GM04503 (cell line): ENCODE measurements at regions not wholly inside any gene's neighbourhood (a gene's known extent, or its start where the extent isn't known, plus 50 kb on each side); places are given as distances from the start of the nearest gene placed in this dataset.
"Not testable (repeated sequence)": the region's sequence is repeated elsewhere in the genome, so short reads cannot be mapped to it uniquely, and the experiment has no call there.

Experiments used
- DNase-seq: peaks from one replicate; pipeline ENCODE4 v3.0.0-alpha.2; 2012; ENCODE audit warnings: low read depth

- DNase-seq, result no peak
Observed at GRCh38 chr10:33655921-33656320, 321.5 kb upstream of the NRP1 start.

- DNase-seq, result no peak
Observed at GRCh38 chr10:33655165-33655815, 320.8 kb upstream of the NRP1 start.

DNA sequence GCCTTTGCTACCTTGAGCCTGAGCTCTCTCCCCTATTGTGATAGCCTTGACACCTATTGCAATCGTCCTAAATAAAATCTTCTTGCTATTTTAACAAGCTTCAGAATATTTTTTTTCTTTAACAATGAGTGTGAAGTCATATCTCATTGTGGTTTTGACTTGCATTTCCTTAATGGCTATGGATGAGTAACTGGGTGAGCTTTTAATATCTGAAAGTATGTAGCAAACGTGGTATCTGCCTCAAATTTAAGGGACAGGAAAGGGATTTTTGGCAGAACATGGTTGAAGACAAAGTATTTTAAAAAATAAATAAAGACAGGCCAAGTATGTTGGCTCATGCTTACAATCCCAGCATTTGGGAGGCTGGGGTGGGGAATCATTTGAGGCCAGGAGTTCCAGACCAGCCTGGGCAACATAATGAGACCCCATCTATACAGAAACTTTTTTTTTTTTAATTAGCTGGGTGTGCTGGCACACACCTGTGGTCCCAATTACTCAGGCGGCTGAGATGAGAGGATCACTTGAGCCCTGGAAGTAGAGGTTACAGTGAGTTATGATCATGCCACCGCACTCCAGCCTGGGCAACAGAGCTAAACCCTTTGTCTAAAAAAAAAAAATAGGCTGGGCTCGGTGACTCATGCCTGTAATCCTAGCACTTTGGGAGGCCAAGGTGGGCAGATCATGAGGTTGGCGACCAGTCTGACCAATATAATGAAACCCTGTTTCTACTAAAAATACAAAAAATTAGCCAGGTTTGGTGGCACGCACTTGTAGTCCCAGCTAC, 319.3 kb upstream of the NRP1 start:
- peak; percentile 83 for DNase-seq

GRCh38 chr10:33652870-33653269, 318.4 kb upstream of the NRP1 start:
- no peak for DNase-seq

DNA sequence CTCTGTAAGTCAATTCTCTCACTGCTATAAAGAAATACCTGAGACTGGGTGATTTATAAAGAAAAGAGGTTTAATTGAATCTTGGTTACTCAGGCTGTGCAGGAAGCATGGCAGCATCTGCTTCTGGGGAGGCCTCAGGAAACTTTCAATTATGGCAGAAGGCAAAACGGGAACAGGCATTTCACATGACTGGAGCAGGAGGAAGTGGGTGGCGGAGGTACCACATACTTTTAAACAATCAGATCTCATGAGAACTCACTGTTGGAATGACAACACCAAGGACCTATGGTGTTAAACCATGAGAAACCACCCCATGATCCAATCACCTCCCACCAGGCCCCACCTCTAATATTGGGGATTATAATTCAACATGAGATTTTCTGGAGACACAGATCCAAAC, 315.7 kb upstream of the NRP1 start:
- not testable (repeated sequence) for DNase-seq

GRCh38 chr10:33643042-33643441, 308.6 kb upstream of the NRP1 start:
- peak; percentile 41 for DNase-seq

DNA sequence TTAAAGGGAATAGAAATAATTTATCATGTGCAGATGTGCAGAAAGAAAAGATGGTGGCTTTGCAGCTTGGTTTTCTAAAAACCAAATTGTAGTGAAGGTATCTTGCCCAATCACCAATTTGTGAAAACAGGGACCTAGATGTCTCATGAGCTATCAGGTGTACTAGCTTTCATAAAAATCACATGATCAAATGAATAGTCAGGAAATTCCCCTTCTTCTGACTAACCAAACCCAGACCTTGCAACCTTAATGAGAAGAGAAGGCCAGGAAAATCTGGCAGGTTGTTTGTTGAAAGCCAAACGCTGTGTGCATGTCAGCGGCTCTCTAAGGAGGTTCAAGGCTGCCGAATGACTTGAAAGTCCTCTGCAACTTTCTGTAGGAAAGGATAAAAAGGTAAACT, 304.4 kb upstream of the NRP1 start:
- no peak for DNase-seq

DNA sequence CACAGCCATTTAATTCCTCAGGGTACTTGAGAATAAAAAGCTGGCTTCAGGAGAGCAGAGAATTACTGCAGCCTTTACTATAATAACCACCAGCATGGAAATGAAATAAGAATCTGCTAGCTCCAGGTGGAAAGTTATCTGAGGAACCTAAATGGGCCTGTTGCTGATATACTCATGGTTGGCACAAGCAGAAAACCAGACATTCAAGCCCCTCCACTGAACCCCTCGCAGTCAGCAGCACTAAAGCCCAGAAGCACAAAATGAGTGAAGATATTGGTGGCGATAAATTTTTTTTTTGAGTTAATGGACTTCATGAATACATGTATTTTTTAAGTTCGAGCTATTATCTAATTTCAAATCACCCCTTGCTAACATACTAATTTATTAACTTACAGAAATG, 303.9 kb upstream of the NRP1 start:
- no peak for DNase-seq

- DNase-seq, result no peak
Observed at GRCh38 chr10:33635967-33636515, 301.6 kb upstream of the NRP1 start.

DNA sequence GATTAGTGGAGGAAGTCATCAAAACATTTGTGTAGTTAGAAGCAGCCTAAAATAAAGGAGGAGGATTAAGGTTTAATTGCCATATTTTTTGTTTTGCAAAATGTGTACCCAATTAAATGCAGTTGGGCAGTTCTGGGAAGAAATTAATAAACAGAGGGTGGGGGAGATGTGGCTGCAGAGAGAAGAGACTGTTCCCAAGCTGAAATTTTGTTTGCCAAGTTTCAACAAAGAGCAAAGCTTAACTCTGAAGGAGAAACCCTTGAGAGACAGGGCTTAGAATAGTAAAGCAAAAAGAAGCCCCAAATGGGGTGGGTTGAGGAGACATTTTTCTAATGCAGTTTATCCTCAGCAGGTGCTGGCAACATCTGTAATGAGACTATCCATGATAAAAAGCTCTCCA, 298.0 kb upstream of the NRP1 start:
- no peak for DNase-seq

DNA sequence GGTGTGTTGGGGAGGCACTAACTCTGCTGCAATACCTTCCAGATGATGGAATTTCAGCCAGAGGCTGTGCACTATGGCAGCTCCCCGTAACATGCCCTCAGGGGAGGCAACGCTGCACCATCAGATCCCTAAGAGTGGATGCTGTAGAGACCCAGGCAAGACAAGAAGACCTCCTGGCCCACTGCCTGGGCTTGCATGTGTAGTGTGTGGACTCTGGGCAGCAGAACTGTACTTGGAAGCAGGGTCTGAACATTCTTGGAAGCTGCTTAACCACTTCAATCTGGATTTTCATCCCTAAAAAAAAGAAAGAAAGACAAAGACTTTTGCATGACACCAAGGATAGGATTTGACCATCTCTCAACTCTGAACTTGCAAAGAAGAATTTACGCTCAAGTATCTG, 297.5 kb upstream of the NRP1 start:
- DNase-seq, result no peak

- no peak for DNase-seq
Observed at GRCh38 chr10:33630761-33631160, 296.3 kb upstream of the NRP1 start.

DNA sequence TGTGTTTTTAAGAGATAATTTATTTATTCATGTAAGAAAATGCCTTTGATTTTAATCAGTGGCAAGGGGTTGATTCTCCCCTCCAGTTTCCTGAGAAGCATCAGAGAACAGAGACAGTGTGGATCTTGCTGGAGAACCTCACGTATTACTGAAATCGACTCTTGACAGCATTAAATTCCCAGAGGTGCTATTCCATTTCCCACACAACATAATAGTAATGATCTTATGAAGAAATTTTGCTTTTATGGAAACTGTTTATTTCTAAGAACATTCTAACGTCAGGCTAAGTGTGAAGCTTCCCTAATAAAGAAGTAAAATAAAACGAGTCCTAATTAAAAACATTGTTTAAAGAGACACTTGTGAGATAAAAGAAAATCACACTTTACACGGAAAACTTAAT, 293.1 kb upstream of the NRP1 start:
- no peak for DNase-seq

DNA sequence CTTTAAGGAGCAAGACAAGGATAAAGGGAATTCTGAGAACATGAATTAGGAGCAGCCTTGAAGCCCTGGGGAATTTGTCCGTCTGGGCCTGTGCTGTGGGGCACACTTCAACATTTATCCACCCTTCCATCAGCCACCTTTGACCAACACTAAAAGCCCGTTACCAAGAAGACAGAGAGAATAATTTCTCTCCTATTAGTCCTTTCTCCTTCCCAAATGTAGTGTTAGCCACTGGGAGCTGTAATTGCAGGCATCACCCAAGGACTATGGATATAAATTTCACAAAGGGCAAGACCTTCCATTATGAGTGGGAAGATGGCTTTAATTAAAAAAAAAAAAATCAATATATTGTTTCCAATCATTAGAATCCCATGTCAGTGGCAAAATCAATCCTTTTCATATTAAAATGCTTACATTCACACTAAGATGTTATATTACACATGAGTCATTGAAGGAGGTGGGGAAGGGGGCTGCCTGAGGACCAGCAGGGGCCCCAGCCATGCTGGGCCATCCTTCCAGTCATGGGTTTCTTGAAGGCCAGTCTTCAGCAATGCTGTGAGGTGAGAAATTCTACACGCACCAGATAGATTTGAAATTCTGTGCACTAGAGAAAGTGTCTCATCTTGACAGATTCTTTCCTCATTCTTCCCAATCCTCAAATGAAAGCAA, 292.5 kb upstream of the NRP1 start:
- DNase-seq, result no peak

DNA sequence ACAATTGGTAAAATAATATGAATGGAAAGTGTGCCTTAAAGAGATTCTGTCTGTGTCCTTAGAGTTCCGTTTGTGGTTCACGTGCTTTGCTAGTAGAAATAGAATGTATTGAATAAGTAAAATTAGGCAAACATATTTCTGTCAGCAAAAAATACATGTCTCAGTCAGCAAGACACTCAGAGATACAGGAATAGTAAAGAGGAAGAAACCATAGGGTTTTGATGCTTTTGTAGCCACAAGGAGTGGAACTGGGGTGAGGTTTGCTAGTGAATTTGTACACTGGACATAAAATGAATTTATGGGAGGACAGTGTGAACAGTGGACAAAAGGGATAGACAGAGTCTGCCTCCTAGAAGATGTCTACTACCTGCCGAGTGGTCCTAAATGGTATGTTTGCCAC, 289.2 kb upstream of the NRP1 start:
- no peak for DNase-seq

DNA sequence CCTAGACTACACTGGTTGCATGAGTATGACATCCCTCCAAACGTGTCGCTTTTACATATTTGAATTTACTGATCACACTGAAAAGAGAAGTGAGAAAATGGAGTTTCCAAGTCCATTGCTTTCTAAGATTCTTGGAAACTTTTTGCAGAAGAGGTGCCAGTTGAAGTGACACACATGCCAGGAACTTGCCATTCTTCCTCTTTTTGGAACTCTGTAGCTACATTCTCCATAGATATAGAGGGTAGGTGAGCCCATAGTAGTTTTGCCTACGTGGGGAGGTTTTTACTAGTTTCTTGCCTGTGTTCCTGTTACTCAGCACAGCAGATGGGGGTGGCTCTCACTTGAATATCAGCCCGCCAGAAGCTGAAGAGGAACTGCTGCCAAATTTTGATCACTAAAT, 286.6 kb upstream of the NRP1 start:
- no peak for DNase-seq

- DNase-seq, result no peak
Observed at GRCh38 chr10:33618196-33618595, 283.7 kb upstream of the NRP1 start.

DNA sequence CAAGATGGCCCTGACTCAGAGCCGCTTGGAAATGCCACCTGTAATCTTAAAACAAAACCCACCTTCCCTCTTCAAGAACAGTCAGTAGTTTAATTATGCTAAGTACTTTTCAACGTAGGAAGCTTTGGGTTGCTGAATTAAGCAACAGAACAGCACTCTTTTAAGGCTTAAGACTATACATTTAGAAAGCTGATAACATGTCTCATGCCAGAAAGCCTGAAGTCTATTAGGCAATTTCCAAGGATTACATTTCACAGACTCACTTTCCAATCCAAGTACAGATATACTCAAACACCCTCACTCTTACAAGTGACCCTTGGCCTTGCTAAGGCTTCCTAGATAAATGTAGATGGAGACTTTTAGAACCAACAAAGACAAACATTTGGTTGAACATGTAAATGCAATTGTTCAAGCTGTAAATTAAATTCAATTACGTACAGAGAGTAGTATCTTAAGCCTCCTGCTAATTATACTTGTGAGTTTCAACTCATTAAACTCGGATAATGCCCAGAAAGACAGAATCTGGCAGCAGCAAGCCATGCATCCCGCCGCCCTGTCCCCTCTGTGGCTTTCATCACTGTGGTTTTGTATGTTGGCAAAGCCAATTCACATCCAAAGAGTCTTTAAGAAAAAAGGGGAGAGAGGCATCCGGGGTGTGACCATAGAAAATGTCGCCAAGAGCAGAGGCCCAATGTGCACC, 283.1 kb upstream of the NRP1 start:
- no peak for DNase-seq

GRCh38 chr10:33616956-33617355, 282.5 kb upstream of the NRP1 start:
- DNase-seq, result no peak

DNA sequence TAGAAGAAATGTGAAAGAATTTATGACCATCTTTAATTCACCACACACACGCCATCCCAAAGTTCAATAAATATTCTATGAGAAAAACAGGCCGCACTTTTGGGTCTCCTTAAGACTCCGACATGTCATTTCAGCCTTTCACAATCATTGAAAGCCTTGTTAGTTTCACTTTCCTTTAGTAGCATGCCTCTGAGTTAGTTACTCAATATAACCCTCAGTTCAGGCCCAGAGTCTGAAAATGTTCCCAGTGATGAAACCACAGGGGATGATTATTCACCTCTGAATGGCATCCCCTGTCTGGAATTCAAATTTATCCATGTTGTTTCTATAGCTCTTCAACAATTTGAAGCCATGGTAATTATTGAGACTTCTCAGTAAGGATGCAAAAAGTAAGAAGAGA, 278.1 kb upstream of the NRP1 start:
- DNase-seq, result peak; percentile 73

GRCh38 chr10:33612116-33612515, 277.6 kb upstream of the NRP1 start:
- DNase-seq, result peak; percentile 46

GRCh38 chr10:33611423-33611822, 277.0 kb upstream of the NRP1 start:
- DNase-seq, result no peak
